GM06990 (cell line): ENCODE measurements at regions not wholly inside any gene's neighbourhood (a gene's known extent, or its start where the extent isn't known, plus 50 kb on each side); places are given as distances from the start of the nearest gene placed in this dataset.

Experiments used
- DNase-seq: peaks from one replicate; pipeline ENCODE4 v3.0.0-alpha.2; 2011; ENCODE audit not compliant: insufficient read length; ENCODE audit errors: extremely low read depth
- H3K27me3 ChIP-seq: replicated peaks from 2 replicates; pipeline ENCODE4 v1.6.0; 2011; ENCODE audit warnings: low read length; ENCODE audit not compliant: control insufficient read depth, insufficient read depth
- H3K36me3 ChIP-seq: 2 replicates; pipeline ENCODE4 v1.5.1; 2011; ENCODE audit warnings: low read length; ENCODE audit not compliant: control insufficient read depth, insufficient read depth
- H3K4me3 ChIP-seq: replicated peaks from 2 replicates; pipeline ENCODE4 v1.5.1; 2011; ENCODE audit warnings: low read depth, mild to moderate bottlenecking, control low read depth, low read length
- CTCF ChIP-seq: IDR thresholded peaks from 2 replicates; pipeline ENCODE4 v1.5.1; 2011; ENCODE audit warnings: low read length, control low read depth, mild to moderate bottlenecking, inconsistent platforms; ENCODE audit not compliant: insufficient read depth, poor library complexity, severe bottlenecking

- no peaks in the 10 kb centered on the region; the same call in 1 of the 2 replicates for H3K27me3 ChIP-seq
- H3K4me3 ChIP-seq, result no peak overlapping the region
- H3K36me3 ChIP-seq, result no peaks in the 10 kb centered on the region
- DNase-seq, result no peak
- TF ChIP-seq CTCF, result no peak
Observed at GRCh38 chr7:41538810-41539724, 163.8 kb downstream of the INHBA start.

- H3K36me3 ChIP-seq, result no peaks in the 10 kb centered on the region
- H3K27me3 ChIP-seq, result no peaks in the 10 kb centered on the region
- DNase-seq, result no peak
- TF ChIP-seq CTCF, result no peak
- H3K4me3 ChIP-seq, result no peak overlapping the region
Observed at GRCh38 chr7:41536873-41537665, 165.8 kb downstream of the INHBA start.

DNA sequence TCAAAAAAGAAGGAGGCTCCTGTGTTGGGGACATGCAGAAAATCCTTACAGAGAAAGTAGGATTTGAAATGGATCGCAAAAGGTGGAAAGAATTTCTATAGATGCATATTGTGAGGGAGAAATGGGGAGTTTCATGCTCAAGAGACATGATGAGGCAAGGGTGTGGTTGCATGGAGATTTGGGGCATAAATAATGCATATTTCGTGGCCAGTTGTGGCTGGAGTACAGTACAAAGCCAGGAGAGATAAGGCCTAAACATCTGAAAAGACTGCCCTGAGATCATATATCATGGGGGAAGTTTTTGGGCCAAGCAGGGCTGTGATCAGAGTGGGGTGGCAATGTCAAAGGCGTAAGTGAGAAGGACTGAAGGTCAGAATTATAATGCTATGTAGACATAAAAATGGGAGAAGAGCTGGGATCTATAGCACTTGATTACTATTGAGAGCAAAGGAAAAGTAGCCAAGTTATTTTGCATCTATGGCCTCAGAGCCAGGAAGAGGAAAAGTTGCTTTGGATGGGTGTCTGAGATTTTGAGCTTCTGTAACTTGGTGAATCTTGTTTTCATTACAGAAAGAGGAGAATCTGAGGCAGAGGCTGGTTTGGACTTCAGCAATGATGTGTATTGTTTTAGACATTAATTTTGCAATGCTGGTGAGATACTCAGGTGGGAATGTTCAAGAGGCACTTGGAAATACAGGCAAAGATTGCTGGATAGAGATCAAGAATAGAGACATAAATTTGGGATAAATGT lies 166.6 kb downstream of the INHBA start:
- no peaks in the 10 kb centered on the region for H3K27me3 ChIP-seq
- no peaks in the 10 kb centered on the region for H3K36me3 ChIP-seq
- no peak for TF ChIP-seq CTCF
- no peak for DNase-seq
- H3K4me3 ChIP-seq, result no peak overlapping the region

GRCh38 chr7:41529831-41530230 lies 173.1 kb downstream of the INHBA start:
- TF ChIP-seq CTCF, result no peak
- Histone ChIP-seq H3K27me3 (no peaks in the 10 kb centered on the region), H3K36me3 (no peaks in the 10 kb centered on the region), H3K4me3 (no peak overlapping the region)
- no peak for DNase-seq

DNA sequence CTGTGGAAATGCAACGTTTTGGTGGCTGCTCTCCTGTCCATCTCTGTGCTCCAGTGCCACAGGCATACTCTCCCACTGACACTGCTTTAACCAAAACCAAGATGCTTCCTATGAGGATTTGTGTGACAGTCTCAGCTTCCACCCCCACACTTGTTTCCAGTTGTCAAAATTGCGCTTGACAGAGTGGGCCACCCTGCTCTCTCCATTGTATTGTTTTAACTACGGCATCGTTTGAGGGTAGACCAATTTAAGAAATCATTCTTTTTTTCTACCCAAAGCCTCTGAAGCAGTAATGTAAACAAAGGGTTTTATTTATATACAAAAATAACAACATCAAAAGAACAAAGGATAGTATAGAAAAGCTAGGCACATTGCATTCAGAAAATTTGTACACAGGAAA lies 178.0 kb downstream of the INHBA start:
- no peak for TF ChIP-seq CTCF
- Histone ChIP-seq H3K36me3 (no peaks in the 10 kb centered on the region), H3K4me3 (no peak overlapping the region), H3K27me3 (no peaks in the 10 kb centered on the region)
- DNase-seq, result no peak
